Ovary (tissue), 3 donors: ENCODE measurements at regions not wholly inside any gene's neighbourhood (a gene's known extent, or its start where the extent isn't known, plus 50 kb on each side); places are given as distances from the start of the nearest gene placed in this dataset.
"Not testable (repeated sequence)": the region's sequence is repeated elsewhere in the genome, so short reads cannot be mapped to it uniquely, and the experiment has no call there.

ENCODE experiments used
- CTCF ChIP-seq, 3 donors: fragments of 450-650 bp in 2 of 3; fragments of 200-600 bp in 1 of 3; IDR thresholded peaks; one replicate each; pipeline versions ENCODE4 v1.5.1 to v1.8.0; 2016 to 2022; ENCODE audit warnings: antibody characterized with exemption in 3 of 3, mild to moderate bottlenecking in 1 of 3
- EP300 ChIP-seq: sonication (generic); formaldehyde crosslinking; IDR thresholded peaks from one replicate; pipeline ENCODE4 v1.6.1; 2017; ENCODE audit warnings: antibody characterized with exemption
- donor health status: DM: no; HTN: no; CAD: no.

- not testable (repeated sequence) for TF ChIP-seq CTCF (IDR thresholded peaks at IDR 0.05); EP300
Observed at GRCh38 chr6:141504318-141504717, 628.4 kb upstream of the GJE1 start.
